OCI-LY7 (cell line): ENCODE measurements at regions not wholly inside any gene's neighbourhood (a gene's known extent, or its start where the extent isn't known, plus 50 kb on each side); places are given as distances from the start of the nearest gene placed in this dataset.
"Not testable (repeated sequence)": the region's sequence is repeated elsewhere in the genome, so short reads cannot be mapped to it uniquely, and the experiment has no call there.

Experiments used
- BruUV-seq: library from RNA; stranded (reverse); fragments of 400-500 nt; replicated peaks from 2 replicates; lab custom pipeline; 2021; lab: Mats Ljungman, UMichigan
- CTCF ChIA-PET: fragments of 300-600 bp; sonication (Branson Sonifier 250); formaldehyde crosslinking; loops from one replicate; lab custom pipeline; 2022; ENCODE audit warnings: antibody characterized with exemption; ENCODE audit not compliant: unreplicated experiment; lab: Charles Lee
- POLR2A ChIA-PET: fragments of 300-600 bp; sonication (Branson Sonifier 250); formaldehyde crosslinking; loops from one replicate; lab custom pipeline; 2022; ENCODE audit warnings: antibody characterized with exemption; lab: Charles Lee
- DNase-seq: peaks from one replicate; pipeline ENCODE4 v3.0.0-alpha.2; 2015; ENCODE audit warnings: low spot score
- H2AFZ ChIP-seq: fragments of 200-600 bp; sonication (generic), shearing (Covaris generic); 2 replicates; pipeline ENCODE4 v1.6.1; 2014; ENCODE audit warnings: mild to moderate bottlenecking, antibody characterized with exemption, low read length, moderate library complexity
- H3K27ac ChIP-seq: fragments of 200-600 bp; sonication (generic); 2 replicates; pipeline ENCODE4 v1.5.1; 2014; ENCODE audit warnings: mixed run types, low read depth, mild to moderate bottlenecking, moderate library complexity, low read length, inconsistent platforms; ENCODE audit not compliant: poor library complexity, severe bottlenecking
- H3K36me3 ChIP-seq: fragments of 200-600 bp; sonication (generic); 2 replicates; pipeline ENCODE4 v1.6.1; 2014; ENCODE audit warnings: mild to moderate bottlenecking, antibody characterized with exemption, low read length, moderate library complexity, mixed read lengths; ENCODE audit not compliant: insufficient read depth
- H3K4me1 ChIP-seq: fragments of 200-600 bp; sonication (generic); 2 replicates; pipeline ENCODE4 v1.5.1; 2014; ENCODE audit warnings: mild to moderate bottlenecking, low read length; ENCODE audit not compliant: insufficient read depth, poor library complexity, severe bottlenecking
- H3K4me2 ChIP-seq: fragments of 200-600 bp; sonication (generic); 2 replicates; pipeline ENCODE4 v1.6.1; 2014; ENCODE audit warnings: mild to moderate bottlenecking, low read length
- H3K4me3 ChIP-seq: fragments of 200-600 bp; sonication (generic); 2 replicates; pipeline ENCODE4 v1.5.1; 2014; ENCODE audit warnings: mild to moderate bottlenecking, low read depth, low read length; ENCODE audit not compliant: poor library complexity, severe bottlenecking
- H3K79me2 ChIP-seq: fragments of 200-600 bp; sonication (generic); 2 replicates; pipeline ENCODE4 v1.6.1; 2016; ENCODE audit warnings: low read depth, mild to moderate bottlenecking, low read length, moderate library complexity, mixed read lengths; ENCODE audit not compliant: insufficient read depth
- H3K9me2 ChIP-seq: fragments of 200-600 bp; sonication (generic); 2 replicates; pipeline ENCODE4 v1.6.1; 2016; ENCODE audit warnings: mild to moderate bottlenecking, low read length, mixed read lengths; ENCODE audit not compliant: insufficient read depth
- H3K9me3 ChIP-seq: fragments of 200-600 bp; sonication (generic); 2 replicates; pipeline ENCODE4 v1.6.1; 2014; ENCODE audit warnings: mild to moderate bottlenecking, mixed run types, low read length, mixed read lengths
- H4K20me1 ChIP-seq: fragments of 200-600 bp; sonication (generic); 2 replicates; pipeline ENCODE4 v1.6.1; 2014; ENCODE audit warnings: mild to moderate bottlenecking, antibody characterized with exemption, low read length, moderate library complexity, mixed read lengths; ENCODE audit not compliant: insufficient read depth
- CTCF ChIP-seq: fragments of 200-600 bp; sonication (generic); conservative IDR thresholded peaks from 2 replicates; pipeline ENCODE4 v1.5.1; 2014; ENCODE audit warnings: mild to moderate bottlenecking, antibody characterized with exemption, low read length, moderate library complexity, mixed read lengths
- EZH2phosphoT487 ChIP-seq: fragments of 200-600 bp; sonication (generic); IDR thresholded peaks from 2 replicates; pipeline ENCODE4 v1.6.1; 2018; ENCODE audit warnings: low read depth, borderline replicate concordance, mild to moderate bottlenecking, mixed run types, antibody characterized with exemption, low read length, moderate library complexity, mixed read lengths
- intact Hi-C: fragments of 100-400 bp; cut with micrococcal nuclease; formaldehyde crosslinking; loops from one replicate; pipeline ENCODE4 v1.10.0; 2022; ENCODE audit not compliant: unreplicated experiment

DNA sequence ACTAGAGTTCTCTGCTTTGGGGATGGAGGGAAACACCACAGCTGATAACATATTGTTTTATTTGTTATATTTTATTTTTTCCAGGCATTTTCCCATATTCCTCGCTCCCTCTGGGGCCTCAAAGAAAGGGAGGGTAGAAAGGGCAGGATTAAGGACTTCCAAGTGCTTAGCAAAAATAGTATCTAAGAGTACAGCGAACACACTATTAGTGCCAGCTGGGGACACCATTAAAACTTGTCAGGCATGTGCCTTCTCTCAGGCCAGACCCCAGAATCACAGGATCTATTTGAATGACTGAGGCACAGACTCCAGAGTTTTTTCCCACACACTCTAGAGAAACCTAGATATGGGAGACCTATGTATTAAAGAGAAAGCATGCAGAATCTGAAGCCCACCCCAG is 451.0 kb upstream of the TRPC7 start:
- Histone ChIP-seq H3K9me3 (no peaks in the 10 kb centered on the region), H3K27ac (no peak overlapping the region), H3K79me2 (no peaks in the 10 kb centered on the region), H3K36me3 (no peaks in the 10 kb centered on the region), H3K4me3 (no peak overlapping the region), H3K4me2 (no peak overlapping the region), H3K9me2 (no peaks in the 10 kb centered on the region), H4K20me1 (no peaks in the 10 kb centered on the region), H2AFZ (no peak overlapping the region), H3K4me1 (no peaks in the 10 kb centered on the region)
- DNase-seq, result no peak
- CTCF ChIA-PET, result no interaction called here
- TF ChIP-seq EZH2phosphoT487, result no peak
- no peak for TF ChIP-seq CTCF
- BruUV-seq, result no TSS peak
- intact Hi-C loops, result no loop called here
- POLR2A ChIA-PET, result interaction anchor here (0.5 kb wide), 2 partner anchors 207 to 1419 kb away, joined by 3 read pairs; no protein-coding TSS in a partner anchor

DNA sequence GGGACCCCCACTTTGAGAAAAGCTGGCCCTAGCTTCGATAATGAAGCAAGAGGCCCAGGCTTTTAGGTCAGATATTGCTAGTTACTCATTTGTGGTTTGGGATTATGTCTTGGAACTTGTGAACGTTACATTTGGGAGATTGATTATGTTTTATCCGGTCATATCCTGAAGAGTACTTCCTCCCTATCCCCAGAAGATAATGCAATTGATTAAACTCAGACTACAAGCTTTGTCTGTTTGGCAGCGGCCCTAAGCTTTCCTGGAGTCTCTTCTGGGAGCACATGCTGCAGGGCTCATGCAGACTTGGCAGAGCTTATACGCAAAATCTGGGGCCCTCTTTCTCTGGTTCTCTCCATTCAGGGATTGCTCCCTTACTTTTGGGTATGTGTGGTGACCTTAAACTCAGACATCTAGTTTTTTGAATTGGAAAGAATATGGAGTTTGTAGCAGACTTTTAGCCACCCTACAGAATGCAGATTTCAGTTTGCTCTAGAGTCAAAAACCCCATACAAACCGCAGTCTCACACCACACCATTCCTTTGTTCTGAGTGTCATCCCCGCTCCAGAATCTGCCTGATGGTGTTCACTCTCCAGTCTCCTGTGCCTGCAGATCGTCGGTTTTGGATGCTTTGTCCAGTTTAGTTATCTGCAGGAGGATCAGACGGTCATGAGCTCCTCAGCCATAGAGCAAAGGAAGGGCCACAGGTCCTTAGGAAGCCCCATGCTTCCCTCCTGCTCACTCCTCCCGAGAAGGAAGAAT is 449.5 kb upstream of the TRPC7 start:
- no peak overlapping the region for H3K27ac ChIP-seq
- no peak for TF ChIP-seq CTCF
- no peak for TF ChIP-seq EZH2phosphoT487
- no peaks in the 10 kb centered on the region for H3K9me2 ChIP-seq
- no TSS peak for BruUV-seq
- no peaks in the 10 kb centered on the region for H4K20me1 ChIP-seq
- no peaks in the 10 kb centered on the region for H3K36me3 ChIP-seq
- H2AFZ ChIP-seq, result no peak overlapping the region
- no peak overlapping the region for H3K4me3 ChIP-seq
- ChIA-PET CTCF (no interaction called here), POLR2A (interaction anchor here (0.6 to 1.5 kb wide), 5 partner anchors 12 to 1486 kb away, joined by 3 to 5 read pairs (median 4); no protein-coding TSS in a partner anchor)
- H3K4me2 ChIP-seq, result no peak overlapping the region
- no peak for DNase-seq
- no peaks in the 10 kb centered on the region for H3K9me3 ChIP-seq
- H3K4me1 ChIP-seq, result no peaks in the 10 kb centered on the region
- no peaks in the 10 kb centered on the region for H3K79me2 ChIP-seq
- intact Hi-C loops, result no loop called here

DNA sequence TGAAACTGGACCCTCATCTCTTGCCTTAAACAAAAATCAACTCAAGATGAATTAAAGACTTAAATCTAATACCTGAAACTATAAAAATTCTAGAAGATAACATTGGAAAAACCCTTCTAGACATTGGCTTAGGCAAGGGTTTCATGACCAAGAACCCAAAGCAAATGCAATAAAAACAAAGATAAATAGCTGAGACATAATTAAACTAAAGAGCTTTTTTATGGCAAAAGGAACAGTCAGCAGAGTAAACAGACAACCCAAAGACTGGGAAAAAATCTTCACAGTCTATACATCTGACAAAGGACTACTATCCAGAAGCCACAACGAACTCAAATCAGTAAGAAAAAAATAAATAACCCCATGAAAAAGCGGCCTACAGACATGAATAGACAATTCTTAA is 446.9 kb upstream of the TRPC7 start:
- H3K27ac ChIP-seq, DNase-seq, H3K4me1 ChIP-seq, H3K79me2 ChIP-seq, BruUV-seq, H4K20me1 ChIP-seq, H3K9me3 ChIP-seq, CTCF ChIA-PET, H3K4me2 ChIP-seq, H3K36me3 ChIP-seq, H2AFZ ChIP-seq, H3K9me2 ChIP-seq, intact Hi-C loops, H3K4me3 ChIP-seq: not testable (repeated sequence)
- POLR2A ChIA-PET, result interaction anchor here (0.9 to 1.6 kb wide), 2 partner anchors 10 to 433 kb away, joined by 3 read pairs; no protein-coding TSS in a partner anchor
